HG02840 (cell line): ENCODE measurements at regions not wholly inside any gene's neighbourhood (a gene's known extent, or its start where the extent isn't known, plus 50 kb on each side); places are given as distances from the start of the nearest gene placed in this dataset.

Experiments used
- ATAC-seq: cut with Tn5 transposase; IDR thresholded peaks from one replicate; pipeline ENCODE4 v1.9.1; 2021; ENCODE audit warnings: mild to moderate bottlenecking, moderate library complexity, moderate number of reproducible peaks; ENCODE audit not compliant: unreplicated experiment, low FRiP score

DNA sequence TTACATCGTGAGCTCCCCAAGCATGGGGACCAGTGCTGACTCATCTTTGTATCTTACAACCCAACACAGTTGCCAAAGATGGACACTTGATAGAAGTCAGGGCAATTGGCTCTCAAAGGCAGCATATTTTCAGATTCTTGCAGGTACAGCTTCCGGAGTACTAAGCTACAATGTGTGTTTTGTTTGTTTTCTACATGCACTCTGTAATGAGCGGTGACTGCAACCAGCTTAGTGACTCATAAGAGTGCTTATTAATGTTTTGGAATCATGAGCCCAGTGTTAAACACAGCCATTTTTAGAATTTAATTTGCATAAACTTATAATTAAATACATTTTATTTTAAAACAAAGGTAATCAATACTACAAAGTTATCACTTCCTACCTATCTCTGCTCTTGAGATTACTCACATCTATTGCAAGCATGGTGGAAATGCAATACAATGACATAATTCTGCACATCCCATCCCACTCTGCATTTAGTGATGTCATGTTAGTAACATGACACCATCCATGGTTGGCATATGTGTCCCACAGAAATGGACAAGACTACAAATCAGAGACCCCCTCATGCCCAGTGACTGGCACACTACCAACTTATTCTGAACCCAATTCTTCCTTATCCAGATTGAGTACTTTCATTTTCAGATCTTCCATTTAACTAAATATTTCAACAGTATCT is 399.8 kb upstream of the ST6GAL2 start:
- no peak for ATAC-seq

- no peak for ATAC-seq
Measured at GRCh38 chr2:107290041-107290440, 404.1 kb upstream of the ST6GAL2 start.

- no peak for ATAC-seq
Measured at GRCh38 chr2:107303964-107304363, 418.0 kb upstream of the ST6GAL2 start.

DNA sequence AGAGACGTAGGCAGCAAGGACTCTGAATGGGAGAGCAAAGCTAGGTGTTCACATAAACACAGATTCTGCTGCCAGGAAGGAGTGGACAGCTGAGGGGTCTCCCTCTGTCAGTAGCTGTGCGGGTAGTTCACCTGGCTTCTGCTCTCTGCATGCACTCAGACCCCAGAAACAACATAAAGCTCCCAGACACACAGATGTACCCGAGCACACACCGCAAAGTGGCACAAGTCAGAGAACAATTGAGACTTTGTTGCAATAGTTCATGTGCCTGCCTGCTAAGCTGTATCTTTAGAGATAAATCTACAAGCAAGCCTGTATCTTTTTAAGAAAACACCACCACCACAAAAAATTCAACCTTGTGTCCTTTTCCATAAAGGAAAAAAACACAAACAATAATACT is 420.0 kb upstream of the ST6GAL2 start:
- no peak for ATAC-seq

- ATAC-seq: no peak
Measured at GRCh38 chr2:107306881-107307280, 420.9 kb upstream of the ST6GAL2 start.

DNA sequence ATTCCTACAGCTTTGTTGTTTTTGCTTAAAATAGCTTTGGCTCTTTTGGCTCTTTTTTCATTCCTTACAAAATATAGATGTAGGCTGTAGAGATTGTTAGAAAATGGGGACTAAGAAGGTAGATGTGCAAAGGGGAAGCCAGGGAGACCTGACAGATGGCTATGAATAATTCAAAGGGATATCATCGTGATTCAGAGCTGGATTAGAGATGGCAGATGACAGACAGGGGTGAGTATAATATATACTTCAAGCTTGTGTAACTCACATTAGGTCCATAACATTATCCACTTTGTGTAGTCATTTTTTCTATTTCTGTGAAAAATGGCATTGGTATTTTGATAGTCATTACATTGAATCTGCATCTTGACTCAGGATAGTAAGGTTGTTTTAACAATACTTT is 422.9 kb upstream of the ST6GAL2 start:
- no peak for ATAC-seq

GRCh38 chr2:107312240-107312639 is 426.3 kb upstream of the ST6GAL2 start:
- ATAC-seq: no peak

- ATAC-seq: no peak
Measured at GRCh38 chr2:107313316-107313715, 427.3 kb upstream of the ST6GAL2 start.

GRCh38 chr2:107320881-107321280 is 434.9 kb upstream of the ST6GAL2 start:
- no peak for ATAC-seq

GRCh38 chr2:107322416-107322815 is 436.4 kb upstream of the ST6GAL2 start:
- no peak for ATAC-seq

GRCh38 chr2:107323946-107324565 is 438.1 kb upstream of the ST6GAL2 start:
- no peak for ATAC-seq

DNA sequence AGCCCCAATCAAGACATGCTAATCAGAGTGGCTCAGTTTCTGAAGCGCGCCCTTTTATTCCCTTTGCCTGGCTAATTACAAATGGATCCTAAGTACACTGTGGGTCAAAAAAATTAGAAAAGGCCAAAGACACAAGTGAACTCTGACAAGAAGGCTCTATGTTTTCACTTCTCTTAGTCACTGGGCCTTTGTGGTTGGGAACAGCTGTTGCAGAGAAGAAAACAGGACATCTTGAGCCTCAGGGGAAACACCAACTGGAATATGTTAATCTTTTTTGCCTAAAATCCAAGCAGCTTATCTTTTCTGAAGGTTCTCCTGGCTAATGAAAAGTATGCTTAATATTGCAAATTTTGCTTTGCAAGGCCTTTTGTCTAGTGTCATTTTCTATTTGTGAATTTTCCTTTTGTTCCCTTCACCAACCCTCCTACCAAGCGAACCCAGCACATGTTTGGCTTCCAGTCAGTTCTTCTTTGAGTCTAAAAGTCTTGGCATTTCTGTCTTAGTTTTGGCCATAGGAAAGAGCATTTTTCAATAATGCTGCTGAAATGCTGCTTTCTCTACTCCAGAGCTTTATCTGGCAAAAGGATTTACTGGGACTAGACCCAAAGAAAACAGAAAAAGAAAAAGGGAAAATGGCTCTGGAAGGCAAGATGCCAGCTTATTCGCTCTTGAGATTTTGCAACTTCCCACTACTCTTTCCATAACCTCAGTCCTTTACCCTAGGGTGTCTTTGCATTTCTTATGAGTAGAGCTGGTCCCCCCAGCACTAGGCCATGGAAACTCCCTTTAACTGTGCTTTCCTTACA is 440.2 kb upstream of the ST6GAL2 start:
- ATAC-seq: no peak

- ATAC-seq: no peak
Measured at GRCh38 chr2:107334306-107334705, 448.3 kb upstream of the ST6GAL2 start.

- ATAC-seq: no peak
Measured at GRCh38 chr2:107336526-107336925, 450.6 kb upstream of the ST6GAL2 start.

GRCh38 chr2:107337209-107337898 is 451.4 kb upstream of the ST6GAL2 start:
- no peak for ATAC-seq

GRCh38 chr2:107338059-107338458 is 452.1 kb upstream of the ST6GAL2 start:
- no peak for ATAC-seq

GRCh38 chr2:107338571-107338970 is 452.6 kb upstream of the ST6GAL2 start:
- ATAC-seq: no peak

DNA sequence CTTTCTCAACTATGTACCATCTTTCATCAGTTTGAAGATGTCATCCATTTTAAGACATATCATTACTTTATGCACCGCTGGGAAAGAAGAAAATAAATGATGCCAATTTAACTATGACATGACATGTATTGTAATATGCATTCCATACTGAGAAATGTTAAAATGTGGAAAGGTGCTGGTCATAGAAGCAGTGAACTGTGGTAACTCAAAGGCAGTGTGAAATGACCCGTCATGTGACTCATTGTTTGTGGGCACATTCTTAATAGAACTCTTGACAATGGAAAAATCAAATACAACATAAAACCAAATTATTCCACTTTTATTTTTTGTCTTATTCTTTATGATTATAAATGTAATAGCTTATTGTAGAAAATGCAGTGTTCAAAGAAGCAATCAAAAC is 455.0 kb upstream of the ST6GAL2 start:
- no peak for ATAC-seq

DNA sequence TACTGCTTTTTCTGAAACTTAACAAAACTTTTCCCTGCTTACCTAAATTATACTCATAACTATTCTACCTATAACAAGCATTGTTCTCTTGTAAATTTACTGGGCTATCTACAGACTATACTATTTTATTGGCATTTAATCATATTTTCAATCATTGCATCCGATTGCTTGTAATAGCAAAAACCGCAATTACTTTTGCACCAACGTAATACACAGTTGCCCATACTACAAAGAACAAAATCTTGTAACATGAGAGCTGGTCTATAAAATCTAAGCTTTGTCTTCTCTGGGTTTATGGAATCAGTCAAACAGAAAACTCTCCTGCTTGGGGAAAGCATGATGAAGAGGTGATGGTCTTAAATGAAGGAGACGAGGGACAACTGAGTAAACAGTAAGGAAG is 463.4 kb upstream of the ST6GAL2 start:
- no peak for ATAC-seq

GRCh38 chr2:107354175-107354574 is 468.2 kb upstream of the ST6GAL2 start:
- no peak for ATAC-seq

GRCh38 chr2:107358362-107358761 is 468.3 kb upstream of the RGPD4 start:
- no peak for ATAC-seq
